Ecto neural progenitor cell (in vitro differentiated cells): ENCODE measurements at regions not wholly inside any gene's neighbourhood (a gene's known extent, or its start where the extent isn't known, plus 50 kb on each side); places are given as distances from the start of the nearest gene placed in this dataset.
"Not testable (repeated sequence)": the region's sequence is repeated elsewhere in the genome, so short reads cannot be mapped to it uniquely, and the experiment has no call there.

Experiments used
- DNase-seq: peaks from one replicate; pipeline ENCODE4 v3.0.0-alpha.2; 2018; ENCODE audit warnings: low spot score

GRCh38 chr2:95765925-95766910 is 174.4 kb downstream of the TRIM43 start:
- not testable (repeated sequence) for DNase-seq

GRCh38 chr2:95767531-95767930 is 175.7 kb downstream of the TRIM43 start:
- DNase-seq, result not testable (repeated sequence)

GRCh38 chr2:95767950-95768349 is 176.1 kb downstream of the TRIM43 start:
- DNase-seq, result not testable (repeated sequence)

- DNase-seq, result peak; percentile 7
These were observed 177.5 kb downstream of the TRIM43 start for GRCh38 chr2:95769256-95769655.

GRCh38 chr2:95770726-95771125 is 178.9 kb downstream of the TRIM43 start:
- peak; percentile 3 for DNase-seq

- not testable (repeated sequence) for DNase-seq
These were observed 182.8 kb downstream of the TRIM43 start for GRCh38 chr2:95774322-95775192.

- not testable (repeated sequence) for DNase-seq
These were observed 183.4 kb downstream of the TRIM43 start for GRCh38 chr2:95775193-95775531.
